ENCODE measurements at regions not wholly inside any gene's neighbourhood (a gene's known extent, or its start where the extent isn't known, plus 50 kb on each side); places are given as distances from the start of the nearest gene placed in this dataset.

- Histone ChIP-seq H4K20me1 (ENCODE audit: low read length) (no peaks in the 10 kb centered on the region), H3K79me2 (ENCODE audit: low read length) (no peaks in the 10 kb centered on the region), H3K9me3 (ENCODE audit: low read length) (no peaks in the 10 kb centered on the region), H3K27ac (ENCODE audit: low read length) (no peak overlapping the region), H3K4me2 (ENCODE audit: low read length) (no peak overlapping the region), H3K4me1 (ENCODE audit: insufficient read depth, low read length) (no peaks in the 10 kb centered on the region), H3F3A (ENCODE audit: low read length, unreplicated experiment) (no peaks in the 10 kb centered on the region), H3K27me3 (ENCODE audit: low read length) (peaks cover 51% of the 10 kb centered on the region), H2AFZ (ENCODE audit: low read length) (no peak overlapping the region), H3K9me2 (replicated peaks; ENCODE audit: low read length) (no peaks in the 10 kb centered on the region), H3K4me3 (ENCODE audit: low read length) (no peak overlapping the region), H3K36me3 (ENCODE audit: low read depth, low read length) (no peaks in the 10 kb centered on the region), H3K9ac (ENCODE audit: low read length) (no peak overlapping the region)
- BruUV-seq (replicated peaks): no TSS peak
- DNase-seq: no peak
- intact Hi-C loops (cut with micrococcal nuclease): no loop called here
- POLR2A ChIA-PET (ENCODE audit: unreplicated experiment): no interaction called here
- no peak for ATAC-seq
- CTCF ChIA-PET: no interaction called here
- TF ChIP-seq CTCF (conservative IDR thresholded peaks at IDR 0.05; ENCODE audit: low read depth, low read length) (no peak), EZH2phosphoT487 (IDR thresholded peaks at IDR 0.05; ENCODE audit: borderline replicate concordance, low read length) (no peak), EZH2 (IDR thresholded peaks at IDR 0.05; ENCODE audit: low read length, unreplicated experiment) (no peak)
Observed at GRCh38 chr1:114334297-114334696, 176.7 kb downstream of the TRIM33 start.

GRCh38 chr1:114333690-114334089 lies 177.3 kb downstream of the TRIM33 start:
- H3K27ac ChIP-seq (ENCODE audit: low read length): no peak overlapping the region
- H3F3A ChIP-seq (ENCODE audit: low read length, unreplicated experiment): no peaks in the 10 kb centered on the region
- ChIA-PET POLR2A (ENCODE audit: unreplicated experiment) (no interaction called here), CTCF (no interaction called here)
- H3K4me1 ChIP-seq (ENCODE audit: insufficient read depth, low read length): no peaks in the 10 kb centered on the region
- TF ChIP-seq EZH2 (IDR thresholded peaks at IDR 0.05; ENCODE audit: low read length, unreplicated experiment) (no peak), EZH2phosphoT487 (IDR thresholded peaks at IDR 0.05; ENCODE audit: borderline replicate concordance, low read length) (no peak)
- no peak overlapping the region for H2AFZ ChIP-seq (ENCODE audit: low read length)
- no peaks in the 10 kb centered on the region for H3K36me3 ChIP-seq (ENCODE audit: low read depth, low read length)
- no peaks in the 10 kb centered on the region for H4K20me1 ChIP-seq (ENCODE audit: low read length)
- DNase-seq (no peak), ATAC-seq (no peak)
- H3K4me2 ChIP-seq (ENCODE audit: low read length): no peak overlapping the region
- H3K9ac ChIP-seq (ENCODE audit: low read length): no peak overlapping the region
- intact Hi-C loops (cut with micrococcal nuclease): no loop called here
- H3K9me3 ChIP-seq (ENCODE audit: low read length): no peaks in the 10 kb centered on the region
- H3K9me2 ChIP-seq (replicated peaks; ENCODE audit: low read length): no peaks in the 10 kb centered on the region
- H3K4me3 ChIP-seq (ENCODE audit: low read length): no peak overlapping the region
- H3K79me2 ChIP-seq (ENCODE audit: low read length): no peaks in the 10 kb centered on the region
- H3K27me3 ChIP-seq (ENCODE audit: low read length): peaks cover 51% of the 10 kb centered on the region
- BruUV-seq (replicated peaks): no TSS peak

GRCh38 chr1:114331936-114332335 lies 178.3 kb upstream of the SYT6 start:
- no peaks in the 10 kb centered on the region for H3K4me1 ChIP-seq (ENCODE audit: insufficient read depth, low read length)
- no peaks in the 10 kb centered on the region for H3K36me3 ChIP-seq (ENCODE audit: low read depth, low read length)
- H2AFZ ChIP-seq (ENCODE audit: low read length): no peak overlapping the region
- no TSS peak for BruUV-seq (replicated peaks)
- H3K27me3 ChIP-seq (ENCODE audit: low read length): peaks cover 51% of the 10 kb centered on the region
- H3K27ac ChIP-seq (ENCODE audit: low read length): no peak overlapping the region
- H3K4me3 ChIP-seq (ENCODE audit: low read length): no peak overlapping the region
- H3K9me3 ChIP-seq (ENCODE audit: low read length): no peaks in the 10 kb centered on the region
- no peak overlapping the region for H3K9ac ChIP-seq (ENCODE audit: low read length)
- CTCF ChIA-PET: no interaction called here
- intact Hi-C loops (cut with micrococcal nuclease): no loop called here
- no peaks in the 10 kb centered on the region for H3F3A ChIP-seq (ENCODE audit: low read length, unreplicated experiment)
- TF ChIP-seq CTCF (conservative IDR thresholded peaks at IDR 0.05; ENCODE audit: low read depth, low read length) (no peak), EZH2 (IDR thresholded peaks at IDR 0.05; ENCODE audit: low read length, unreplicated experiment) (no peak), EZH2phosphoT487 (IDR thresholded peaks at IDR 0.05; ENCODE audit: borderline replicate concordance, low read length) (no peak)
- no peaks in the 10 kb centered on the region for H3K79me2 ChIP-seq (ENCODE audit: low read length)
- H3K4me2 ChIP-seq (ENCODE audit: low read length): no peak overlapping the region
- POLR2A ChIA-PET (ENCODE audit: unreplicated experiment): no interaction called here
- no peaks in the 10 kb centered on the region for H4K20me1 ChIP-seq (ENCODE audit: low read length)
- ATAC-seq (no peak), DNase-seq (no peak)
- no peaks in the 10 kb centered on the region for H3K9me2 ChIP-seq (replicated peaks; ENCODE audit: low read length)
